PFSK-1 (cell line): ENCODE measurements at regions not wholly inside any gene's neighbourhood (a gene's known extent, or its start where the extent isn't known, plus 50 kb on each side); places are given as distances from the start of the nearest gene placed in this dataset.

Source experiments
- FOXP2 ChIP-seq: optimal IDR thresholded peaks from 2 replicates; pipeline ENCODE3; 2011; ENCODE audit warnings: borderline replicate concordance, control low read depth, inconsistent platforms; ENCODE audit not compliant: insufficient read depth; ENCODE audit errors: extremely low read length, extremely low read depth
- POLR2AphosphoS5 ChIP-seq: IDR thresholded peaks from 2 replicates; pipeline ENCODE4 v1.6.1; 2012; ENCODE audit warnings: low read depth, mild to moderate bottlenecking, control low read depth, low read length, moderate library complexity
- REST ChIP-seq, 2 experiments: IDR thresholded peaks; 2 replicates each; pipeline versions ENCODE4 v1.6.1 to v1.8.0; 2011 to 2012; ENCODE audit warnings: low read depth in 2 of 2, low read length in 2 of 2, control low read depth in 1 of 2, inconsistent platforms in 1 of 2, mild to moderate bottlenecking in 1 of 2, moderate library complexity in 1 of 2; ENCODE audit not compliant: insufficient read depth in 1 of 2
- SIN3A ChIP-seq: IDR thresholded peaks from 2 replicates; pipeline ENCODE4 v1.6.1; 2012; ENCODE audit warnings: mild to moderate bottlenecking, low read length, moderate library complexity, borderline replicate concordance; ENCODE audit not compliant: insufficient read depth
- TAF1 ChIP-seq: IDR thresholded peaks from 2 replicates; pipeline ENCODE4 v1.6.1; 2012; ENCODE audit warnings: low read length, control low read depth, borderline replicate concordance; ENCODE audit not compliant: insufficient read depth

DNA sequence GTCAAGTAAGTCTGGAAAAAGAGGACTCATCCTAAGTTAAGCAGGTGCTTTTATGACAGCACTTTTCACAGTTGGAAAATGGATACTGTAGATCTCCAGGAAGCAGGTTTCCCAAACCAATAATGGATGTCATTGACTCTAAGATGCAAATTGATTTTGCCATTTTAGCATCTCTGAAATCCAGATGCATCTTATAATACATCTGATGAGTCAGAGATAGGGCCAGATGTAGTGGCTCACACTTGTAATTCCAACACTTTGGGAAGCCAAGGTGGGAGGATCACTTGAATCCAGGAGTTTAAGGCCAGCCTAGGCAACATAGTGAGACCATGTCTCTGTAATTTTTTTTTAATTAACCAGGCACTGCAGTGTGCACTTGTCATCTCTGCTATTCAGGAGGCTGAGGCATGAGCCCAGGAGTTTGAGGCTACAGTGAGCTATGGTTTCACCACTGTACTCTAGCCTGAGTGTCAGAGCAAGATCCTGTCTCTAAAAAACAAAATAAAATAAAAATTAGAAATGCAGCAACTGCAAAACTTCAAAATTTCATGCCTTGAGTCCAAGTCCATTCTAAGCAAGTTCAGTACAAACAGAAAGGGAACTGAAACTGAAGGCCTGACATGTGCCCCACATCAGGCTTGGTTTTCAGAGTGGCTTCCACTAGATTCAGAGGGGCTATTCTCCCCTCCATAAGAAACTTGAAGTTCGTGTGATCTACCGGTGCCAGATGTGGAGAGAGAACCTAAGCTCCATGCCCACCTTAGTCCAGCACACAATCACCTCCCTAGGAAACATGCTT, 267.8 kb upstream of the NCKAP5 start:
- TF ChIP-seq REST (IDR thresholded peaks at IDR 0.05; ENCODE audit: insufficient read depth in 1 of 2, low read depth in 2 of 2, low read length in 2 of 2) (no peak), SIN3A (no peak), TAF1 (no peak), FOXP2 (no peak), POLR2AphosphoS5 (no peak)

DNA sequence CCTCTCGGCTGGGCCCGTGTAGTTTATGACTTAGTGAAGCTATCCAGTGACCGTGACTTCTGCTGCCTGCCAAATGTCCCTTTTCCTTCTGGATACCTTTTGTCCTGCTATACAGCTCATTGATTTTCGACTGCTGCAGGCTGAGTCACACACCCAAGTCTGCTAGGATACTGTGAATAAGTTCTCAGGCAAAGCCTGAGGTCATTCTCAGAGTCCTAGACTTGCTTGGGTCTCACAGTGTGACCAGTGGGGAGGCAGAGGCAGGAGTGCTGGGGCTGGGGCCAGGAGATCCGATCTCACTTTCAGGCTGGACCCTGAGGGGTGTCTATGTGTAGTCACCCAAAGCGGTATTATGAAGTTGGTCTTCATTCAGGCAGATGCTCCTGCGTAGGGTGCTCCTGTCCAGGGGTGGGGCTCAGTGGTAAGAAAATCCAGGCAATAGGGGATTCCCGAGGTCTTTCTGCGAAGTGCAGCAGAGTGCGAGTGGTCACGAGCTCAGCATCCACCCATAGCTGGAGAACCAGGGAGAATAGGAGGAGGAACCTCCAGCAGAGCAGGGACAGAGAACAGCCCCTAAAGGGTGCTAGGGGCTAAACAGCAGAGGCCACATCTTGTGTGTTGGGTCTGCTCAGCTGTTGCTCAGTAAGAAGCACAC, 268.6 kb upstream of the NCKAP5 start:
- TF ChIP-seq TAF1 (no peak), REST (IDR thresholded peaks at IDR 0.05; ENCODE audit: insufficient read depth in 1 of 2, low read depth in 2 of 2, low read length in 2 of 2) (no peak), POLR2AphosphoS5 (no peak), FOXP2 (no peak)

DNA sequence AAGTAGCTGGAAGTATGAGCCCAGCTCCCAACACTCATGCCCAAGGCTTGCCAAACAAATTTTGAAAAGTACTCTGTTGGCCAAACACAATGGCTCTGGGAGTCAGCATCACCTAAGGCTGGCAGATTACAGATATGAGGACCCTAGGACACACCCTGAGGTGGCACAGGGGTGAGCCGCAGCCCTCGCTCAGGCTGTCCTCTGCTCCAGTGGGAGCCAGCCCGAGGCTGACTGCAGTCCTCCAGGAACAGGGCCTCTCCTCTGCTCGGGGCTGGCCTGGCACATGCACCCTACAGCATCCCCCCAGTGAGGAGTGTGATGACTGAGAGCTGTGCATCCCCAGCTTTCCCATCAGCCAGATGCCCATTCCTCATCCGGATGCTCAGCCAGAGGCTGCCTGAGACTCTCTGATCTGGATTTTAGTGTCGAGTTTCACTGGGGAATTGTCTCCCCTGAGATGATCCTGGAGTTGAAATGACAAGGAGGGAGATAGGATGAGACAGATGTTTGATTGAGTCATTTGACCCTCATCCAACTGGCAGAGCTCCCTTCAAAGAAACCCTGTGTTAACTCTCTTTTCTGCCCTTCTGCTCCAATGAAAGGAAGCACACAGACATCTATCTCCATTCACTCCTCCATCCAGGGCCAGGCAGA, 269.3 kb upstream of the NCKAP5 start:
- TF ChIP-seq TAF1 (no peak), FOXP2 (no peak), SIN3A (no peak), POLR2AphosphoS5 (no peak), REST (IDR thresholded peaks at IDR 0.05; ENCODE audit: insufficient read depth in 1 of 2, low read depth in 2 of 2, low read length in 2 of 2) (no peak)

GRCh38 chr2:133838642-133839365, 270.5 kb upstream of the NCKAP5 start:
- TF ChIP-seq REST (IDR thresholded peaks at IDR 0.05; ENCODE audit: insufficient read depth in 1 of 2, low read depth in 2 of 2, low read length in 2 of 2) (no peak), POLR2AphosphoS5 (no peak), FOXP2 (no peak), SIN3A (no peak), TAF1 (no peak)
